HepG2 (cell line): ENCODE measurements at regions not wholly inside any gene's neighbourhood (a gene's known extent, or its start where the extent isn't known, plus 50 kb on each side); places are given as distances from the start of the nearest gene placed in this dataset.

ENCODE experiments used
- ATAC-seq: fragments of 200-7000 bp; cut with Tn5 transposase; 3 replicates; pipeline ENCODE4 v1.9.1; 2020; ENCODE audit warnings: mild to moderate bottlenecking, moderate library complexity
- BruUV-seq: library from RNA; stranded (reverse); fragments of 400-500 nt; replicated peaks from 2 replicates; lab custom pipeline; 2021; lab: Mats Ljungman, UMichigan
- CTCF ChIA-PET: fragments of 300-600 bp; formaldehyde crosslinking; extraction: SDS; loops from one replicate; lab custom pipeline; 2021; ENCODE audit warnings: low total read pairs, inconsistent platforms, low intra/inter-chr PET ratio; lab: Yijun Ruan, JAX
- POLR2A ChIA-PET: fragments of 350-600 bp; sonication (Branson Sonifier 250); formaldehyde crosslinking; loops from one replicate; lab custom pipeline; 2020; ENCODE audit warnings: antibody characterized with exemption, inconsistent platforms; lab: Yijun Ruan, JAX
- DNase-seq: peaks from one replicate; pipeline ENCODE4 v3.0.0-alpha.2; 2015; ENCODE audit warnings: low spot score
- FAIRE-seq: peaks from 3 replicates; lab custom pipeline; 2011; peaks lifted over from hg19 to GRCh38; lab: Jason Lieb, UNC
- H2AFZ ChIP-seq: one replicate; pipeline ENCODE4 v1.6.1; 2011; ENCODE audit warnings: low read length, inconsistent platforms
- H3K27ac ChIP-seq: fragments of 300-600 bp; 3 replicates; pipeline ENCODE4 v1.8.0; 2011; ENCODE audit warnings: mixed run types, mild to moderate bottlenecking, mixed read lengths, low read length, inconsistent platforms; ENCODE audit not compliant: insufficient read depth; ENCODE audit errors: extremely low read length
- H3K27me3 ChIP-seq, 2 experiments: fragments of 200-600 bp in 1 of 2; 2 replicates in 1 of 2; 3 replicates in 1 of 2; pipeline versions ENCODE4 v1.6.0 to v1.8.0; 2011; ENCODE audit warnings: low read length in 2 of 2, mild to moderate bottlenecking in 2 of 2, moderate library complexity in 2 of 2, inconsistent platforms in 1 of 2; ENCODE audit not compliant: insufficient read depth in 2 of 2, control insufficient read depth in 1 of 2
- H3K36me3 ChIP-seq, 2 experiments: fragments of 200-600 bp in 1 of 2; replicated peaks in 1 of 2; 2 replicates in 1 of 2; 3 replicates in 1 of 2; pipeline versions ENCODE4 v1.5.1 to v1.8.0; 2011; ENCODE audit warnings: low read length in 2 of 2, inconsistent platforms in 1 of 2; ENCODE audit not compliant: insufficient read depth in 2 of 2, control insufficient read depth in 1 of 2
- H3K4me1 ChIP-seq: 2 replicates; pipeline ENCODE4 v1.5.1; 2012; ENCODE audit warnings: low read length, inconsistent platforms; ENCODE audit not compliant: insufficient read depth
- H3K4me2 ChIP-seq: 2 replicates; pipeline ENCODE4 v1.6.0; 2011; ENCODE audit warnings: low read depth, low read length, inconsistent platforms
- H3K4me3 ChIP-seq, 3 experiments: fragments of 200-600 bp in 1 of 3; sonication (generic), shearing (Covaris generic) in 1 of 3; replicated peaks in 1 of 3; 2 replicates each; pipeline ENCODE4 v1.5.1; 2011 to 2016; ENCODE audit warnings: low read length in 3 of 3, inconsistent platforms in 2 of 3, low read depth in 2 of 3, mild to moderate bottlenecking in 2 of 3, control low read depth in 1 of 3, mixed read lengths in 1 of 3; ENCODE audit not compliant: insufficient read depth in 1 of 3
- H3K79me2 ChIP-seq: one replicate; pipeline ENCODE4 v1.6.1; 2011; ENCODE audit warnings: low read length, inconsistent platforms; ENCODE audit not compliant: insufficient read depth
- H3K9ac ChIP-seq: 2 replicates; pipeline ENCODE4 v1.6.0; 2011; ENCODE audit warnings: mild to moderate bottlenecking, low read depth, low read length, inconsistent platforms; ENCODE audit not compliant: insufficient read depth
- H3K9me3 ChIP-seq: 2 replicates; pipeline ENCODE4 v1.5.1; 2012; ENCODE audit warnings: mild to moderate bottlenecking, low read length
- H4K20me1 ChIP-seq: 2 replicates; pipeline ENCODE4 v1.6.0; 2011; ENCODE audit warnings: inconsistent platforms, mild to moderate bottlenecking, low read length, moderate library complexity; ENCODE audit not compliant: insufficient read depth
- DNMT3B ChIP-seq: conservative IDR thresholded peaks from 2 replicates; pipeline ENCODE4 v1.6.1; 2016; ENCODE audit warnings: missing biosample characterization, control low read depth
- FOSL2 ChIP-seq: sonication (generic); formaldehyde crosslinking; IDR thresholded peaks from 2 replicates; pipeline ENCODE4 v1.4.0; 2020; ENCODE audit warnings: missing genetic modification reagents
- ISX ChIP-seq: sonication (generic); formaldehyde crosslinking; conservative IDR thresholded peaks from 2 replicates; pipeline ENCODE4 v1.5.0; 2020; ENCODE audit warnings: missing genetic modification reagents
- MYNN ChIP-seq: sonication (generic); formaldehyde crosslinking; IDR thresholded peaks from 2 replicates; pipeline ENCODE4 v1.4.0; 2020; ENCODE audit warnings: mild to moderate bottlenecking, low read depth, missing genetic modification reagents
- TBX2 ChIP-seq: sonication (generic); formaldehyde crosslinking; IDR thresholded peaks from 2 replicates; pipeline ENCODE4 v1.5.0; 2020; ENCODE audit warnings: missing genetic modification reagents, mild to moderate bottlenecking, borderline replicate concordance
- TCF7 ChIP-seq: sonication (generic); IDR thresholded peaks from 2 replicates; pipeline ENCODE4 v1.6.1; 2016; ENCODE audit warnings: antibody characterized with exemption, low read depth
- ZFP36 ChIP-seq: fragments of 150-350 bp; IDR thresholded peaks from 2 replicates; pipeline ENCODE4 v1.6.1; 2018; ENCODE audit warnings: borderline replicate concordance, low read length, low read depth; ENCODE audit not compliant: partially characterized antibody
- ZFP90 ChIP-seq: sonication (generic); formaldehyde crosslinking; IDR thresholded peaks from 2 replicates; pipeline ENCODE4 v1.8.0; 2022; ENCODE audit warnings: missing genetic modification reagents, mild to moderate bottlenecking, inconsistent platforms, borderline replicate concordance
- ZNF256 ChIP-seq: sonication (generic); formaldehyde crosslinking; conservative IDR thresholded peaks from 2 replicates; pipeline ENCODE4 v1.4.0; 2020; ENCODE audit warnings: missing genetic modification reagents
- ZNF468 ChIP-seq: sonication (generic); formaldehyde crosslinking; IDR thresholded peaks from 2 replicates; pipeline ENCODE4 v1.8.0; 2022; ENCODE audit warnings: mild to moderate bottlenecking, moderate library complexity, missing genetic modification reagents
- ZNF7 ChIP-seq: IDR thresholded peaks from 2 replicates; pipeline ENCODE4 v1.6.1; 2016; ENCODE audit warnings: missing biosample characterization, missing genetic modification reagents
- ZSCAN20 ChIP-seq: sonication (generic); formaldehyde crosslinking; IDR thresholded peaks from 2 replicates; pipeline ENCODE4 v1.4.0; 2020; ENCODE audit warnings: missing genetic modification reagents, mild to moderate bottlenecking, borderline replicate concordance
- WGBS: methylation state at CpG from one replicate; pipeline ENCODE4 v1.1.6; 2017; ENCODE audit warnings: low lambda C conversion rate; 5-methylcytosine and 5-hydroxymethylcytosine counted together
- in situ Hi-C: cut with HindIII; loops from 2 replicates; pipeline ENCODE4 v1.10.0; 2017; ENCODE audit warnings: low pct_unique_long_range_greater_than_20kb; ENCODE audit not compliant: extremely low pct_ligation_motif_present
- intact Hi-C: fragments of 100-400 bp; cut with micrococcal nuclease; formaldehyde crosslinking; loops from one replicate; pipeline ENCODE4 v1.10.0; 2022; ENCODE audit not compliant: unreplicated experiment
- TF ChIP-seq, protein P1 (sequence below): sonication (generic); formaldehyde crosslinking; IDR thresholded peaks from 2 replicates; pipeline ENCODE4 v1.5.1; 2020; ENCODE audit warnings: mild to moderate bottlenecking, missing genetic modification reagents, moderate library complexity
- TF ChIP-seq, protein P2 (sequence below): sonication (generic); formaldehyde crosslinking; IDR thresholded peaks from 2 replicates; pipeline ENCODE4 v1.8.0; 2022; ENCODE audit warnings: mild to moderate bottlenecking, missing genetic modification reagents, borderline replicate concordance
- TF ChIP-seq, protein P3 (sequence below): sonication (generic); formaldehyde crosslinking; IDR thresholded peaks from 2 replicates; pipeline ENCODE4 v1.4.0; 2020; ENCODE audit warnings: mild to moderate bottlenecking, low read depth, missing genetic modification reagents
- TF ChIP-seq, protein P4 (sequence below): sonication (generic); formaldehyde crosslinking; IDR thresholded peaks from 2 replicates; pipeline ENCODE4 v1.9.0; 2021; ENCODE audit warnings: missing genetic modification reagents, mild to moderate bottlenecking, borderline replicate concordance

DNA sequence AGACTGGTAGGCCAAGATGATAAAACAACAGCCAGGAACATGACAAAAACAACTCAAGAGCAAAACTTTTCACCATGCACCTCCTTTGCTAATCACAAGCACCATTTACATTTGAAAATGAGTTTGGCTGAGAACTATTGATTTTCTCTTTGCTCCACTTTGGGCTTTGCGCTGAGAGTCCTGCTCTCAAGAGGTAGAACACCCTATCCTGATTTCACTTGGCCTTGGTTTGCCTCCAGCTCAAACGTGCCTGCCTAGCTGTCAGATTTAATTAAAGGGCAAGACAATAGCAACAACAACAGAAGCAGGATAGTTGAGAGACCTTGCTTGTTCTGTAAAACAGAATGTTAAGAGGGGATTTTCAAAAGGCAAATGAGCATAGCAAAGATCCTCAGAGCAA, 128.2 kb upstream of the ASTN2 start:
- no peaks in the 10 kb centered on the region for H3K36me3 ChIP-seq
- TF ChIP-seq ZNF7: no peak
- no peak for TF ChIP-seq ZNF468 (CRISPR knock-in tag)
- TF ChIP-seq, protein P1, sequence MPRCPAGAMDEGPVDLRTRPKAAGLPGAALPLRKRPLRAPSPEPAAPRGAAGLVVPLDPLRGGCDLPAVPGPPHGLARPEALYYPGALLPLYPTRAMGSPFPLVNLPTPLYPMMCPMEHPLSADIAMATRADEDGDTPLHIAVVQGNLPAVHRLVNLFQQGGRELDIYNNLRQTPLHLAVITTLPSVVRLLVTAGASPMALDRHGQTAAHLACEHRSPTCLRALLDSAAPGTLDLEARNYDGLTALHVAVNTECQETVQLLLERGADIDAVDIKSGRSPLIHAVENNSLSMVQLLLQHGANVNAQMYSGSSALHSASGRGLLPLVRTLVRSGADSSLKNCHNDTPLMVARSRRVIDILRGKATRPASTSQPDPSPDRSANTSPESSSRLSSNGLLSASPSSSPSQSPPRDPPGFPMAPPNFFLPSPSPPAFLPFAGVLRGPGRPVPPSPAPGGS (CRISPR knock-in tag): no peak
- TF ChIP-seq ZFP90 (CRISPR knock-in tag): no peak
- TF ChIP-seq DNMT3B (CRISPR knock-in tag): no peak
- TF ChIP-seq ISX: no peak
- no peak for TF ChIP-seq ZNF256 (CRISPR knock-in tag)
- TF ChIP-seq, protein P2, sequence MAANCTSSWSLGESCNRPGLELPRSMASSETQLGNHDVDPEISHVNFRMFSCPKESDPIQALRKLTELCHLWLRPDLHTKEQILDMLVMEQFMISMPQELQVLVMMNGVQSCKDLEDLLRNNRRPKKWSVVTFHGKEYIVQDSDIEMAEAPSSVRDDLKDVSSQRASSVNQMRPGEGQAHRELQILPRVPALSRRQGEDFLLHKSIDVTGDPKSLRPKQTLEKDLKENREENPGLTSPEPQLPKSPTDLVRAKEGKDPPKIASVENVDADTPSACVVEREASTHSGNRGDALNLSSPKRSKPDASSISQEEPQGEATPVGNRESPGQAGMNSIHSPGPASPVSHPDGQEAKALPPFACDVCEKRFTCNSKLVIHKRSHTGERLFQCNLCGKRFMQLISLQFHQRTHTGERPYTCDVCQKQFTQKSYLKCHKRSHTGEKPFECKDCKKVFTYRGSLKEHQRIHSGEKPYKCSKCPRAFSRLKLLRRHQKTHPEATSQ: no peak
- no peak for TF ChIP-seq MYNN (CRISPR knock-in tag)
- TF ChIP-seq FOSL2 (CRISPR knock-in tag): no peak
- TF ChIP-seq, protein P3, sequence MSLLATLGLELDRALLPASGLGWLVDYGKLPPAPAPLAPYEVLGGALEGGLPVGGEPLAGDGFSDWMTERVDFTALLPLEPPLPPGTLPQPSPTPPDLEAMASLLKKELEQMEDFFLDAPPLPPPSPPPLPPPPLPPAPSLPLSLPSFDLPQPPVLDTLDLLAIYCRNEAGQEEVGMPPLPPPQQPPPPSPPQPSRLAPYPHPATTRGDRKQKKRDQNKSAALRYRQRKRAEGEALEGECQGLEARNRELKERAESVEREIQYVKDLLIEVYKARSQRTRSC: no peak
- TF ChIP-seq ZFP36: no peak
- no peak for TF ChIP-seq TCF7
- no peak for TF ChIP-seq TBX2 (CRISPR knock-in tag)
- TF ChIP-seq ZSCAN20: no peak
- TF ChIP-seq, protein P4, sequence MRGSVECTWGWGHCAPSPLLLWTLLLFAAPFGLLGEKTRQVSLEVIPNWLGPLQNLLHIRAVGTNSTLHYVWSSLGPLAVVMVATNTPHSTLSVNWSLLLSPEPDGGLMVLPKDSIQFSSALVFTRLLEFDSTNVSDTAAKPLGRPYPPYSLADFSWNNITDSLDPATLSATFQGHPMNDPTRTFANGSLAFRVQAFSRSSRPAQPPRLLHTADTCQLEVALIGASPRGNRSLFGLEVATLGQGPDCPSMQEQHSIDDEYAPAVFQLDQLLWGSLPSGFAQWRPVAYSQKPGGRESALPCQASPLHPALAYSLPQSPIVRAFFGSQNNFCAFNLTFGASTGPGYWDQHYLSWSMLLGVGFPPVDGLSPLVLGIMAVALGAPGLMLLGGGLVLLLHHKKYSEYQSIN (CRISPR knock-in tag): no peak
- intact Hi-C loops: no loop called here
- WGBS: 0% methylated on average over 2 of the region's 2 CpGs
- BruUV-seq: no TSS peak
- no peak for FAIRE-seq
- no peak overlapping the region for H3K4me2 ChIP-seq
- H3K79me2 ChIP-seq: no peaks in the 10 kb centered on the region
- DNase-seq: no peak
- in situ Hi-C loops: no loop called here
- H4K20me1 ChIP-seq: no peaks in the 10 kb centered on the region
- H3K4me1 ChIP-seq: no peaks in the 10 kb centered on the region
- H3K9ac ChIP-seq: no peak overlapping the region
- ChIA-PET CTCF (no interaction called here), POLR2A (no interaction called here)
- H2AFZ ChIP-seq: no peak overlapping the region
- no peaks in the 10 kb centered on the region for H3K9me3 ChIP-seq
- no peaks in the 10 kb centered on the region for H3K27me3 ChIP-seq
- H3K4me3 ChIP-seq: no peak overlapping the region
- H3K27ac ChIP-seq: no peak overlapping the region
- no peak for ATAC-seq
